Ishikawa (cell line): ENCODE measurements at regions not wholly inside any gene's neighbourhood (a gene's known extent, or its start where the extent isn't known, plus 50 kb on each side); places are given as distances from the start of the nearest gene placed in this dataset.

ENCODE experiments used
- EGR1 ChIP-seq: IDR thresholded peaks from 2 replicates; pipeline ENCODE4 v1.6.1; 2012
- EP300 ChIP-seq: IDR thresholded peaks from 2 replicates; pipeline ENCODE4 v1.6.1; 2012; ENCODE audit warnings: borderline replicate concordance
- MAX ChIP-seq: IDR thresholded peaks from 2 replicates; pipeline ENCODE4 v1.6.1; 2012
- RAD21 ChIP-seq: IDR thresholded peaks from 2 replicates; pipeline ENCODE4 v1.6.1; 2012; ENCODE audit warnings: low read depth
- TAF1 ChIP-seq: IDR thresholded peaks from 2 replicates; pipeline ENCODE4 v1.6.1; 2012; ENCODE audit warnings: low read depth, mild to moderate bottlenecking

DNA sequence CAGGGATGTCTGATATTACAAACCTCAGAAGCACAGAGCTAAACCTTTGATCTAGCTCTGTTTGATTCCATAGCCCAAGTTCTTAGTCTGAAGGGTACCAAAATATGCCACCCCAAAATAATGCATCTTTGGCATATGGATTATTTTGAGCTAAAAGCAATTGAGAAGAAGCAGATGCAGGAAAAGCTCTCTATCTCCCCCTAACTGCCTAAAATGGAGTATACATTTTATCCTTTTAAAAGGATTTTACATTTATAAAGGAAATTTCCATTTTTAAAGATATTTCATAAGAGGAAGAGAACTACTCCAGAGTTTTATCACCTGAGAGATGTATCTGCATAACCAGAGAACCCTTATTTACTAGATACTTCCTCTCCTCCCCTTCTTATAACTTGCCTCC lies 158.7 kb downstream of the ZNF674 start:
- TF ChIP-seq MAX (no peak), TAF1 (no peak), EGR1 (no peak), EP300 (no peak), RAD21 (peak; percentile 32; the same call in 1 of the 2 replicates)
